ENCODE measurements at regions not wholly inside any gene's neighbourhood (a gene's known extent, or its start where the extent isn't known, plus 50 kb on each side); places are given as distances from the start of the nearest gene placed in this dataset.

DNA sequence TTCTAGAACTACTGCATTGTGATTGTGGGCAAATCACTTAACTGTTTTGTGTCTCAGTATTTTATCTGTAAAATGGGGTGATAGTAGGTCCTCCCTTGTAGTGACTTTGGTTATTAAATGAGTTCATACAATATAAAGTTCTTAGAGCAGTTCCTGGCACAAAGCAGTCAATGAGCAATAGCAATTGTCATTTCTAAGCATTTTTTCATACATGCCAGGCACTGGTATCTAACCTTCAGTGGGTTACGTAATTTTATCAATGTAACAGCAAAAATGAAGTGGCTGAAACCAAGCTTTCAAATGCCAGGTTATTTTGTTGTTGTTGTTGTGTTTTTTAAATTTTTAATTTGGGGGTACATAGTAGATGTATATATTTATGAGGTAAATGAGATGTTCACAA is 401.9 kb downstream of the MEIS1 start:
- Histone ChIP-seq H3K27me3 (no peaks in the 10 kb centered on the region), H3K36me3 (no peaks in the 10 kb centered on the region), H3K4me3 (no peak overlapping the region), H3K27ac (no peak overlapping the region), H3K9me3 (ENCODE audit: low read depth) (no peaks in the 10 kb centered on the region), H3K4me1 (ENCODE audit: low read depth) (peaks cover 5% of the 10 kb centered on the region)
- TF ChIP-seq CTCF (IDR thresholded peaks at IDR 0.05; ENCODE audit: low read depth, low read length), result no peak
- no peak for DNase-seq (ENCODE audit: low read depth in 1 of 2, low spot score in 1 of 2)

- H3K27me3 ChIP-seq, result no peaks in the 10 kb centered on the region
- peak in 1 of 2 donors; percentile 92 for DNase-seq (ENCODE audit: low read depth in 1 of 2, low spot score in 1 of 2)
- no peaks in the 10 kb centered on the region for H3K9me3 ChIP-seq (ENCODE audit: low read depth)
- no peak overlapping the region for H3K27ac ChIP-seq
- no peak overlapping the region for H3K4me3 ChIP-seq
- H3K36me3 ChIP-seq, result no peaks in the 10 kb centered on the region
- TF ChIP-seq CTCF (IDR thresholded peaks at IDR 0.05; ENCODE audit: low read depth, low read length), result no peak
- peaks cover 11% of the 10 kb centered on the region for H3K4me1 ChIP-seq (ENCODE audit: low read depth)
Observed at GRCh38 chr2:66839551-66840320, 404.8 kb downstream of the MEIS1 start.

- no peaks in the 10 kb centered on the region for H3K36me3 ChIP-seq
- no peak overlapping the region for H3K27ac ChIP-seq
- TF ChIP-seq CTCF (IDR thresholded peaks at IDR 0.05; ENCODE audit: low read depth, low read length), result no peak
- H3K4me1 ChIP-seq (ENCODE audit: low read depth), result peaks cover 11% of the 10 kb centered on the region
- no peak overlapping the region for H3K4me3 ChIP-seq
- peak in 1 of 2 donors; percentile 84 for DNase-seq (ENCODE audit: low read depth in 1 of 2, low spot score in 1 of 2)
- no peaks in the 10 kb centered on the region for H3K9me3 ChIP-seq (ENCODE audit: low read depth)
- no peaks in the 10 kb centered on the region for H3K27me3 ChIP-seq
Observed at GRCh38 chr2:66840321-66841002, 405.5 kb downstream of the MEIS1 start.

DNA sequence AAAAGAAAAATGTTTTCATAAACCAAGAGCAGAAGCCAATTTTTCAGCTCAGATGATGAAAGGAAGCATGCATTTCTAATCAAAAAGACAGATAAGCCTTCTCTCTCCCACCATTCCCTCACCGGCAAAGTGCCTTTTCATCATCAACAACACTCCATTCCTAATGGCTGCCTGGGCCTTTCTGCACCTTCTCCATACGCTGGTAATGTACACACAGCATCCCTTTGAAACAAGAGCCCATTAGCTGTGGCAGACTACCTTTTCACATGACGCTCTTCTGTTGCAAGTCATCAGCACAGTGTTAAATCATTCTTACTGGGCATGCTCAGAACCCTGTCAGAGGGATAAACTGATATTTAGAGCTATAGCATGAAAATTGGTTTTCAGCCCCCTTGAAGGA is 408.9 kb downstream of the MEIS1 start:
- peak in 1 of 2 donors; percentile 63 for DNase-seq (ENCODE audit: low read depth in 1 of 2, low spot score in 1 of 2)
- no peak for TF ChIP-seq CTCF (IDR thresholded peaks at IDR 0.05; ENCODE audit: low read depth, low read length)
- peaks cover 11% of the 10 kb centered on the region for H3K4me1 ChIP-seq (ENCODE audit: low read depth)
- no peaks in the 10 kb centered on the region for H3K36me3 ChIP-seq
- H3K4me3 ChIP-seq, result no peak overlapping the region
- no peaks in the 10 kb centered on the region for H3K9me3 ChIP-seq (ENCODE audit: low read depth)
- H3K27me3 ChIP-seq, result no peaks in the 10 kb centered on the region
- H3K27ac ChIP-seq, result no peak overlapping the region

GRCh38 chr2:66845307-66845706 is 410.4 kb downstream of the MEIS1 start:
- H3K9me3 ChIP-seq (ENCODE audit: low read depth), result no peaks in the 10 kb centered on the region
- DNase-seq (ENCODE audit: low read depth in 1 of 2, low spot score in 1 of 2), result peak in 1 of 2 donors; percentile 27
- H3K4me1 ChIP-seq (ENCODE audit: low read depth), result peaks cover 11% of the 10 kb centered on the region
- H3K36me3 ChIP-seq, result no peaks in the 10 kb centered on the region
- no peak overlapping the region for H3K4me3 ChIP-seq
- H3K27me3 ChIP-seq, result no peaks in the 10 kb centered on the region
- TF ChIP-seq CTCF (IDR thresholded peaks at IDR 0.05; ENCODE audit: low read depth, low read length), result no peak
- H3K27ac ChIP-seq, result no peak overlapping the region

Measured in cardiac muscle cell (in vitro differentiated cells and primary cell).